GM19397 (cell line): ENCODE measurements at regions not wholly inside any gene's neighbourhood (a gene's known extent, or its start where the extent isn't known, plus 50 kb on each side); places are given as distances from the start of the nearest gene placed in this dataset.
"Not testable (repeated sequence)": the region's sequence is repeated elsewhere in the genome, so short reads cannot be mapped to it uniquely, and the experiment has no call there.

Source experiments
- ATAC-seq: cut with Tn5 transposase; IDR thresholded peaks from one replicate; pipeline ENCODE4 v1.9.1; 2021; ENCODE audit warnings: mild to moderate bottlenecking, moderate library complexity; ENCODE audit not compliant: unreplicated experiment

GRCh38 chr4:81745050-81745449 is 273.3 kb upstream of the RASGEF1B start:
- ATAC-seq = no peak

DNA sequence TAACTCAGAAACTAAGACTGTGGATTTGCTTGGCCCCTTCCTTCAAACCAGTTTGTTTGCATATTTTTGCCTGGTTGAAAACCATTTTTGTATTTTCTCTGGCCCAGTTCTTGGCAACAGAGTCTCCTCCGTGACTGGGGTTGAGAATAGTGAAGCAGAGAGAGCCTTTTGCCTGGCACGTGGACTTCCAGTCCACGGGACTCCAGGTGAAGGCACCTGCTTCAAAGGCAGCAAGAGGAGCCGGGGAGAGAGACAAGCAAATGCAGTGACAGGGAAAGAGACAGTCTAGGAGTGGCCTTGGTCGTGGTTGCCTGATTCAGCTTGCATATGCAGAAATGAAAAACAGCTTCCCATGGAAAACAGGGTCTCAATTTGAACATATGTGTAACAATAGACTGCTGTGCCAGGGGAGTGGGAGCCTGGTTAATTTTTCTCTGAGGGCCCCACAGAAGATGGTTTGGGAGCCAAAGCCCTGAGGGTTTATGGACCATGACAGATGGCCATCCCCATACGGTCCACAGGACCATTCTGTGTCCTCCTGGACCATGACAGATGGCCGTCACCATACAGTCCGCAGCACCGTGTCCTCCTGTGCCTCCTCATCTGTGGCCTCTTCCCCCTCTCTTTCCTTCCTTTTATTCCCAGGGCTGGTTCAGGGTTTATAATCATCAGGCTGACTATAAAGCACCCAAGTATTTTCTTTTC is 272.2 kb upstream of the RASGEF1B start:
- no peak for ATAC-seq

DNA sequence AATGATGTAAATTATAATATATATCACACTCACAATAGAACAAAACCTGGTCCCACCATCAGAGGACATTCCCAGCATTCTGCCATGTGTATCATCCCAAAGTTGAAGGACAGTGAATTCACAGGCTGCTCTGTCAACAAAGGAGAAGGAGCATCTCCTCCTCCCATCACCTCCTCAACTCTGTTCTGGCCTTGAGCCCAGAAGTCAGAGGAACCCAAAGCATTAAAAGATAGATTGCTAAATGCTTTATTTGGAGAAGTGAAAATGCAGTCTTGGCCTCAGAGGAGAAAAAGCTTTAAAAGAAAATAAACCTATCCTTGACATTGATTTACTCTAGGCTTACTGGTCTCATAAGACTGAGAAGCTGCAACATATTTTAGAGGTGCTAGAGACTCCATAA is 268.8 kb upstream of the RASGEF1B start:
- no peak for ATAC-seq

- no peak for ATAC-seq
Measured at GRCh38 chr4:81738891-81739290, 267.2 kb upstream of the RASGEF1B start.

DNA sequence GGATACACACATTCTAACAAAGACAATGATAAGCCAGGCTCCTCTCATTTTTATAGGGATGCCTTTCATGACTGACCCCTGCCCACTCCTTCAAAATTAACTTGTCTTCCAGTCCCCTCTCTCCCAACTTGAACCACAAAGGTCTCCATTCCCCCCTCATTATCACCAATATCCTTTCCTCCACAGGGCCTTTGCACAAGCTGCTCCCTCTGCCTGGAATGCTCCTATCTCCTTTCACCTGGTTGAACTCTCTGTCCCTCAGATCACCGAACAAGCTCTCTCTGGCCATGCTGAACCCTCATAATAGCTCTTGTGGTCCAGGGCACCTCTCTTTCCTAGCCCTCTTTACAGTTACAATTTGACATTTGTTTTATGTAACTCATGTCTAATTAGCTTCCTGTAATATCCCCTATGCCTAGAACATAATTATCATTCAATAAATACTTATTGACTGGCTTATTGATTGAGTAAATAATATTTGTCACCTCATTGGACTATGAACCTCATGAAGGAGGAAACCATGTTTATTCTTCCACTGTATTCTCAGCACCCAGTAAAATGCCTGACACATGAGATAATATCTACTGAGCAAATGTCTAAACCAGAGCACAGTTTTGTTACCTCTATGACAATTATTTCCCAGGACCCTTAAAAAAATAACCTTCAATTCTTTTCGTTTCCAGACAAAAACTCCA is 266.3 kb upstream of the RASGEF1B start:
- no peak for ATAC-seq

- ATAC-seq = no peak
Measured at GRCh38 chr4:81736324-81736723, 264.6 kb upstream of the RASGEF1B start.

DNA sequence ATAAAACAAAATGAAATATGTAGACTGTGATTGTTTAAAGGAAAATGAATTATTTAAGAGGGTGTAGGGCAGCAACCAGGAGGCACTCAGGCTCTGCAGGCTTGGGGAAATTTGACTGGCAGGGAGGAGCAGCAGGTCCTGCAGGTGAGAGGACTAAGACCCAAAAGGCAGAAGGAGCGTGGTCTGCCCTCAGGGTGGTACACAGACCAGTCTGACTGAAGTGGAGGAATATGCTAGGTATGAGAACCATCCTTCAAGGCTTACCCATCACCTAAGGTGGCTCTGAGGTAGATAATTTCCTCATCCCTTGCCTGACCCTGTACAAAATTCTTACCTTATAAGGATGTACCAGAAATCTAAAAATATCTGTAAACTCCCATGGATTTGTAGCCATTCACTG is 261.3 kb upstream of the RASGEF1B start:
- ATAC-seq = no peak

DNA sequence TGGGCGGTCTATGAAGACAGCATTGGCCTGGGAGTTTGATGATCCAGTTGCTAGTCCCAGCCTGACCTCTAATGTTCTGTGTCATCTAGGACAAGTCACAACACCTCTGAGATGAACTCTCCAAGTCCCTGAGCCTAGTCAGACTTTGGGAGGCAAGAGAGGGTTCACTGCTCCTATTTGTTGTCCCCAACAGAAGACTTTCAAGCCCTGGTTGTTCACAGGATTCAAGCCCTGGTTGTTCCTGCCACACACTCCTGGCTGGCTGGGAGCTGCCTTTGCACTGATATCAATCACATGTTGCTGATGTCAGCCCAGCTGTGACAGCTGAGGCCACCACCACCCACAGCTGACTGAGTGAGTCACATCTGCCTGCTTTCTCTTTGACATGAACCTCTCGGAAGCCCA is 253.2 kb upstream of the RASGEF1B start:
- ATAC-seq = peak; percentile 96

DNA sequence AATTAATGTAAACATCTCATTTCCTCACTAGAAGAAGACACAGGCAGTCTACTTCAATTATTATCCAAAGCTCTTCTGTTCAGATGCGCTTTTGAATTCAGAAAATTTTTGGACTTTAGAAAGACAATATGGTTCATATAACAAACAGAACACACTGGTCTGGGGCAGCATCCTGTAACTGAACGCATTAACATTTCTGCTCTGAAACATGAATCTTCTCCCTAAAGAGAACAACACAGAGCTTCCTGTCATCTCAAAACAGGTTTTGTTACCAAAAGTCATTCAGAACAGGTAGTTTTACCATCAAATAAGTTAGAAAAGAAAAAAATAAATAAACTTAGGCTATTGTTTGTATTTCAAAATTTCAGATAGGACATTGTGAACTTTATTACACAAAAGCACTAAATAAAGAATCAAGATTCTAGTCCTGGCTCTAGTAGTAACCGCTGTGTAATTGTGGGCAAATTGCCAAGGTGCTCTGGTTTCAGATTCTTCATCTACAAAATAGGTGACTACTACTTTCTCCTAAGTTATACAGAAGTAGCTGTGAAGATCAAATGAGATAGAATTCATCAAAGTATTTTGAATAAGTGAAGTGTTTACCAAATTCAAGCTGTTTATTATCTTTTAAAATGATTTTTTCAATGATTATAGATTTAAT is 252.3 kb upstream of the RASGEF1B start:
- no peak for ATAC-seq

GRCh38 chr4:81723019-81723884 is 251.5 kb upstream of the RASGEF1B start:
- ATAC-seq = no peak

DNA sequence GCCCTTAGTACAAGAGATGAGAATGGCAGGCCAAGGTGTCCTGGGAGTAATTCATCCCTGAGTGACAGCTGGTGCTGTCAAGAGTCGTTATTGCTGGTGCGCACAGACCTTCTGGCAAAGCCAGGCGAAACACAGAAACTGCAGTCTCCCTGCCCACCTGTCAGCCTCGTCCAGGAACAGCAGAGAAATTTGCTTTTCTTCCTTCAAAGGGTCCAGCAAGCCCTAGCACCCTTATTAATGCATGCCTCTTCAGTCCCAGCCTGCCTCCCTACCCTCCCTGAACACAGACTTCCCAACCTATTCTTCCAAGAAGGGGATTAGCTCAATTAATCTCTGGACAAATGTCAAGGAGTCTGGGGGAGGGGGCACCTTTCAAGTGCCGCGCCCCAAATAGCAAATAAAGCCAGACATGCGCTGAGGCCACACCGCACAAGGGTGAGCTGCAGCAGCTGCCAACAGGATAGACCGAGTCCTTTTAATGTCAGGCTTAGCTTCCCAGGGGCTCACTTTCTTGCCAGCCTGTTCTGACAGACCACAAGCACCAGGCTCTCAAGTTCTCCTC is 250.7 kb upstream of the RASGEF1B start:
- ATAC-seq = no peak

DNA sequence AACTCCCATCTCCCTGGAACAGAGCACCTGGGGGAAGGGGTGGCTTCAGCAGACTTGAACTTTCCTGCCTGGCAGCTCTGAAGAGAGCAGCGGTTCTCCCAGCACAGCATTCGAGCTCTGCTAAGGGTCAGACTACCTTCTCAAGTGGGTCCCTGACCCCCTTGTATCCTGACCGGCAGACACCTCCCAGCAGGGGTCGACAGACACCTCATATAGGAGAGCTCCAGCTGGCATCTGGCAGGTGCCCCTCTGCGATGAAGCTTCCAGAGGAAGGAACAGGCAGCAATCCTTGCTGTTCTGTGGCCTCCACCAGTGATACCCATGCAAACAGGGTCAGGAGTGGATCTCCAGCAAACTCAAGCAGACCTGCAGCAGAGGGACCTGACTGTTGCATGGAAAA is 244.1 kb upstream of the RASGEF1B start:
- no peak for ATAC-seq

GRCh38 chr4:81715357-81715756 is 243.7 kb upstream of the RASGEF1B start:
- ATAC-seq = not testable (repeated sequence)

DNA sequence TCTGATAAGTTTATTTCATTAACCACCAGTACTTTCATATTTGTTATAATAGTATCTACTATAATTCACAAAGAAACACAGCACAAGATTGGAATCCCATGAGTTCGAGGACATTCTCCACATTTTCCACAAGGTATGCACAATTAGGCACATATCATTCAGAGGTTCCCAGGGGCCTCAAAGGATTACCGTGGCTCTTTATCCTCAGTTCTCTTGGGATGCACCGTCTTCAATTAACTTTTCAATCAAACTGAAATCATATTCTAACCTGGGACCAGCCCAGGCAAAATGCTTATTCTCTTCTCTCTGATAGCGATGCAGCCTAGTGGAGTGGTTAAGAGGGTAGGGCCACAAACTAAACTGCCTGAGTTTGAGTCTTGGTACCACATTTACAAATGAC is 242.6 kb upstream of the RASGEF1B start:
- ATAC-seq = no peak

GRCh38 chr4:81712714-81713113 is 241.0 kb upstream of the RASGEF1B start:
- no peak for ATAC-seq

GRCh38 chr4:81704461-81704860 is 232.8 kb upstream of the RASGEF1B start:
- ATAC-seq = no peak

DNA sequence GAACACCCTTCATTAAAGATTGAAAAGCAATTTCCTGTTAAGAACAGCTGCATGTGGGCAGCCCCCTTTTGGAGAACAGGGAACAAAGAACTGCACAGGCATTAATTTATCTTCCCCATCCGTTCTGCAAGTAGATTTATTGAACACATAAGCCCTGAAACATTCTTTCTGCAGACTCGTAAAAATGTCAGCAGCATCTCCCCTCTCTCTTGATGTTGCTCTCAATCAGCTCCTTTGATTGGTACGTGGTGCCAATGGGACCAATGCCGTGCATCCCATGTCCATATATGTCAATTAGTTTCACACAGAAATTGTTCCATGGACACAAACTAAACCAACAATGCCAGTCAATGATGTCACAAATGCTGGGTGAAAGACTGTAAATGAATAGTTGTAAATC is 228.5 kb upstream of the RASGEF1B start:
- ATAC-seq = no peak

DNA sequence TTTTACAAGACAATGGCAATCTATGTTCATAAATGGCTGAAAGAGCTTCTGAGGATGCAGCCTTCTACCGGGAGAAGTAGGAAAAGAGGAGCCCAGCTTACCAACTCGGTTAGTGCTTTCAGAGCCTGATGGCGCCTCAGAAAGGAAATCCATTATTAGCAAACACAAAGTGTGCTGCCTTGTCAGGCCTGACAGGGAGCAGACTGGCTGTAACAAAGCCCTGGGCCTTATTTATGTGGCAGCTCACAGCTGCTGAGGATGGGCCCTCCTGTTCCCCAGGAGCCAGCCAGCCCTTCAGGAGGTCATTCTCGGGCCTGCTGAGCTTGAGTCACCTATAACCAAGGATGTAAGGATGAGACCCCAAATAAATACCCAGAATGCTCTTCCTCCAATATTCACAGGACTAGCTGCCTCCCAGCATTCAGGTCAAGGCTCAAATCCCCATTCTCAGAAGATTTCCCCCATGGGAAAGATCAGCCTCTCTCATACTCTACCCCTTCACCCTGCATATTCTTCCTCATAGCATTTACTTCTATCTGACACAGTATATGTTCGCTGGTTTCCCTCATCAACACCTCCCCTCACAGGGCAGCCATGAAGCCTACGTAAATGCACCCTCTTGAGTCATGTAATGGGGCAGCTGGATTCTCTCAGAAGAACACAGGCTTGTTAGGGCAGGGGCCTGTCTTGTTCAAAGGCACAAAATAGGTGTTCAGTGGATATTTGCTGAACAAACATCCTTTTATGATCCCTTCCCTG is 227.0 kb upstream of the RASGEF1B start:
- no peak for ATAC-seq

GRCh38 chr4:81694176-81694913 is 222.6 kb upstream of the RASGEF1B start:
- no peak for ATAC-seq
